ENCODE measurements at regions not wholly inside any gene's neighbourhood (a gene's known extent, or its start where the extent isn't known, plus 50 kb on each side); places are given as distances from the start of the nearest gene placed in this dataset.

DNA sequence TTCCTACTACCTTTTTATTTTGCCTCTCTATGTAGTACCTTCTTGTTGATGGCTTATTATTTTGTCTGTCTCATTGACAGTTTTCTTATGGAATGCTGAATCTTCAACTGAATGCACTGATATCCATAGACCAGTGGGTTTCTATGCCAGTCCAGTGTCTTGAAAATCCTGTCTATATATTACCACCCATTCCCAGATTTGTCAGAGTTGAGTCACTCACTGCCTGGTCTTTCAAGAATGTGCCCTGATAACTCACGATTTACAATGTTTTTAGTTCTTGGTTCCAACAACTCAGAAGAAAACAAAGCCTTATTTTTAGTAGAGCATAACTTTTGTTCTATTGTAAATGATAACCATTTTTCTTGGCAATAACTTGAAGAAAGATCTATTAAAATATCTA is 606.0 kb upstream of the PITX2 start:
- Histone ChIP-seq H3K27ac (no peak overlapping the region), H3K27me3 (no peaks in the 10 kb centered on the region), H3K4me1 (no peaks in the 10 kb centered on the region), H3K4me3 (no peak overlapping the region), H3K36me3 (no peaks in the 10 kb centered on the region), H3K9me3 (no peaks in the 10 kb centered on the region)
- DNase-seq (ENCODE audit: low spot score in 2 of 2) = no peak
- WGBS = 48% methylated on average over 1 of the region's 1 CpG
- TF ChIP-seq POLR2A (IDR thresholded peaks at IDR 0.05) (no peak), CTCF (IDR thresholded peaks at IDR 0.05) (no peak), EP300 (IDR thresholded peaks at IDR 0.05) (no peak), POLR2AphosphoS5 (IDR thresholded peaks at IDR 0.05) (no peak)

DNA sequence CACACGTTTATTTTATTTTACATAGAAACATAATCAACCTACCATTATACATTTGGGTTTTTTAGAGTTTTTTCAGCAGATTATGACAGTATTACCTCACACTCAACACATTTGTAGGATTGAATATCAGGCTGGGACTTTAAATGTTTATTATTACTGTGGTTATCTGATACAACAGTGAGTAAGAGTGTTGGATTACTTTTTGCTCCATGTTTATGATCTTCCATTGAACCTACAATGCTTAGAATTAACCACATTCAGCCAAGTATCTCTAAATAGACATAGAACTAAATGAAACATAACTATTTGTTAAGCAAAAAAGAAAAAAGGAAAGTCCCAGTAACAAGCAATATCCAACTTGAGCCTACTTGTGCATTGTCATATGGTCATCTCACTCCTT is 607.4 kb upstream of the PITX2 start:
- TF ChIP-seq EP300 (IDR thresholded peaks at IDR 0.05) = no peak
- no peak for TF ChIP-seq POLR2AphosphoS5 (IDR thresholded peaks at IDR 0.05)
- TF ChIP-seq POLR2A (IDR thresholded peaks at IDR 0.05) = no peak
- no peak for TF ChIP-seq CTCF (IDR thresholded peaks at IDR 0.05)
- DNase-seq (ENCODE audit: low spot score in 2 of 2) = no peak
- no peaks in the 10 kb centered on the region for H3K36me3 ChIP-seq
- WGBS = 65% methylated on average over 1 of the region's 1 CpG
- no peaks in the 10 kb centered on the region for H3K27me3 ChIP-seq
- H3K4me1 ChIP-seq = no peaks in the 10 kb centered on the region
- H3K27ac ChIP-seq = no peak overlapping the region
- no peak overlapping the region for H3K4me3 ChIP-seq
- no peaks in the 10 kb centered on the region for H3K9me3 ChIP-seq

DNA sequence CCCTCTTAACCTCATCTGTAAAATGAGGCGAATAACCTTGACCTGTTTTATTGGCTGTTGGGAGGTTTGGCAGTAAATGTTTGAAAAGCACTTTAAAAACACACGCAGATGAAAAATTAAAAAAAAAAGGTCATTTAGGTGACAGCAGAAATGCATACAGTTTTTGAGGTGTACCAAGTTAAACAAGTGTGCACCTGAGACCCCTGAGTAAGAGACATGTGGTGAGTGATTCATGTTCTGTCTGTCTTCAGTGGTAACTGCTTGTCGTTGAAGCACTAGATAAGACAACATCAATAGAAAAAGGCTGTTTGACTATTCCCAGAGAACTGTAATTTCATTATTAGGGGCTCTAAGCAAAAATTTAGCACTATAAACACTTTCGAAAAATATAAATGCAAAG is 608.4 kb upstream of the PITX2 start:
- Histone ChIP-seq H3K4me1 (no peaks in the 10 kb centered on the region), H3K36me3 (no peaks in the 10 kb centered on the region), H3K27ac (no peak overlapping the region), H3K9me3 (no peaks in the 10 kb centered on the region), H3K27me3 (no peaks in the 10 kb centered on the region), H3K4me3 (no peak overlapping the region)
- 59% methylated on average over 4 of the region's 4 CpGs for WGBS
- TF ChIP-seq POLR2A (IDR thresholded peaks at IDR 0.05) = no peak
- no peak for TF ChIP-seq EP300 (IDR thresholded peaks at IDR 0.05)
- no peak for TF ChIP-seq CTCF (IDR thresholded peaks at IDR 0.05)
- no peak for TF ChIP-seq POLR2AphosphoS5 (IDR thresholded peaks at IDR 0.05)
- no peak for DNase-seq (ENCODE audit: low spot score in 2 of 2)

DNA sequence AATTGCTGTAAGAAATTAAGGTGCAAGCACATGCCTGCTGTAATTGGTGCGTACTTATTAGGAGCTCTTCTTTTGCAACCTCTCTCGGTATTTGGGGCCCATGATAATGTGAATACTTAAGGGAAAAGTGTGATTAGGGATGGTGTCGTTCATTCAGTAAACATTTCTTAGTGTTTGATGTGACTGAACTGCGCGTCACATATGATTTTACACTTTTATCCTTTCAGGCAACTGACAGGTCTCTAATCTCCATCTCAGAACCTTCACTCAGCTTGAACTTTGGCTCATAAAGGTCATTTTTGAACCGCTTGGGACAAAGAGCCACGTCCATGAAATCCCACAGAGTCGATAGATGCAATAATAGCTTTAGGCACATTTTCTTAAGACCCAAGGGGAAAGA is 612.1 kb upstream of the PITX2 start:
- Histone ChIP-seq H3K27ac (no peak overlapping the region), H3K4me3 (no peak overlapping the region), H3K9me3 (no peaks in the 10 kb centered on the region), H3K36me3 (no peaks in the 10 kb centered on the region), H3K27me3 (no peaks in the 10 kb centered on the region), H3K4me1 (no peaks in the 10 kb centered on the region)
- WGBS = 46% methylated on average over 8 of the region's 8 CpGs
- no peak for DNase-seq (ENCODE audit: low spot score in 2 of 2)
- TF ChIP-seq EP300 (IDR thresholded peaks at IDR 0.05) = no peak
- TF ChIP-seq POLR2A (IDR thresholded peaks at IDR 0.05) = no peak
- no peak for TF ChIP-seq POLR2AphosphoS5 (IDR thresholded peaks at IDR 0.05)
- TF ChIP-seq CTCF (IDR thresholded peaks at IDR 0.05) = no peak

GRCh38 chr4:111263836-111264235 is 641.0 kb upstream of the PITX2 start:
- 76% methylated on average over 5 of the region's 5 CpGs for WGBS
- DNase-seq (ENCODE audit: low spot score in 2 of 2) = no peak
- no peaks in the 10 kb centered on the region for H3K9me3 ChIP-seq
- H3K4me3 ChIP-seq = no peak overlapping the region
- no peaks in the 10 kb centered on the region for H3K4me1 ChIP-seq
- no peaks in the 10 kb centered on the region for H3K27me3 ChIP-seq
- H3K36me3 ChIP-seq = no peaks in the 10 kb centered on the region
- no peak overlapping the region for H3K27ac ChIP-seq
- TF ChIP-seq CTCF (IDR thresholded peaks at IDR 0.05) (no peak), POLR2AphosphoS5 (IDR thresholded peaks at IDR 0.05) (no peak)

All from suprapubic skin (tissue), 4 donors.